ENCODE measurements at regions not wholly inside any gene's neighbourhood (a gene's known extent, or its start where the extent isn't known, plus 50 kb on each side); places are given as distances from the start of the nearest gene placed in this dataset.

DNA sequence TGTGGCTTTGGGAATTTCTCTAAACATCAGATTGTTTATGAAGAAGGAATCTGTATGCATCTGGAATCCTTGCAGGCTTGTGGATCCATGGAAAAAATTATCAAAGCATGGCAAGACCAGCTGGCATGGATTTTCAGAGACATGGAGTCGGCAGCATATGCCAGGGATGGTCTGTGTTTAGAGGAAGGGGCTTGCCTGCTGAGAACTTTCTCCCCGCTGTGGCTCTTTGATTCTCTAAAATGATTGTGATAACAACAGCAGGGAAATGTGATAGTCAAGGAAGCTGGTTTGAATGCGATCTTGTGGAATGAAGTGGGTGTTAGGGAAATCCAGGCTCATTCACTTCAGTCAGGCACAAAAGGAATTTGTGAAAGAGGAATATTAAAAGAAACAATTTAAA lies 245.7 kb upstream of the THRB start:
- no peak for TF ChIP-seq POLR2A (IDR thresholded peaks at IDR 0.05; ENCODE audit: extremely low read depth, insufficient read length)
- TF ChIP-seq, protein P1, sequence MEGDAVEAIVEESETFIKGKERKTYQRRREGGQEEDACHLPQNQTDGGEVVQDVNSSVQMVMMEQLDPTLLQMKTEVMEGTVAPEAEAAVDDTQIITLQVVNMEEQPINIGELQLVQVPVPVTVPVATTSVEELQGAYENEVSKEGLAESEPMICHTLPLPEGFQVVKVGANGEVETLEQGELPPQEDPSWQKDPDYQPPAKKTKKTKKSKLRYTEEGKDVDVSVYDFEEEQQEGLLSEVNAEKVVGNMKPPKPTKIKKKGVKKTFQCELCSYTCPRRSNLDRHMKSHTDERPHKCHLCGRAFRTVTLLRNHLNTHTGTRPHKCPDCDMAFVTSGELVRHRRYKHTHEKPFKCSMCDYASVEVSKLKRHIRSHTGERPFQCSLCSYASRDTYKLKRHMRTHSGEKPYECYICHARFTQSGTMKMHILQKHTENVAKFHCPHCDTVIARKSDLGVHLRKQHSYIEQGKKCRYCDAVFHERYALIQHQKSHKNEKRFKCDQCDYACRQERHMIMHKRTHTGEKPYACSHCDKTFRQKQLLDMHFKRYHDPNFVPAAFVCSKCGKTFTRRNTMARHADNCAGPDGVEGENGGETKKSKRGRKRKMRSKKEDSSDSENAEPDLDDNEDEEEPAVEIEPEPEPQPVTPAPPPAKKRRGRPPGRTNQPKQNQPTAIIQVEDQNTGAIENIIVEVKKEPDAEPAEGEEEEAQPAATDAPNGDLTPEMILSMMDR (IDR thresholded peaks at IDR 0.05; ENCODE audit: low read depth, low read length), result no peak
- TF ChIP-seq, protein P2, sequence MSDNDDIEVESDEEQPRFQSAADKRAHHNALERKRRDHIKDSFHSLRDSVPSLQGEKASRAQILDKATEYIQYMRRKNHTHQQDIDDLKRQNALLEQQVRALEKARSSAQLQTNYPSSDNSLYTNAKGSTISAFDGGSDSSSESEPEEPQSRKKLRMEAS (IDR thresholded peaks at IDR 0.05; ENCODE audit: low read depth, low read length), result no peak
- no peak for TF ChIP-seq MYC (IDR thresholded peaks at IDR 0.05; ENCODE audit: low read depth, low read length)
- DNase-seq (ENCODE audit: low read depth), result no peak

DNA sequence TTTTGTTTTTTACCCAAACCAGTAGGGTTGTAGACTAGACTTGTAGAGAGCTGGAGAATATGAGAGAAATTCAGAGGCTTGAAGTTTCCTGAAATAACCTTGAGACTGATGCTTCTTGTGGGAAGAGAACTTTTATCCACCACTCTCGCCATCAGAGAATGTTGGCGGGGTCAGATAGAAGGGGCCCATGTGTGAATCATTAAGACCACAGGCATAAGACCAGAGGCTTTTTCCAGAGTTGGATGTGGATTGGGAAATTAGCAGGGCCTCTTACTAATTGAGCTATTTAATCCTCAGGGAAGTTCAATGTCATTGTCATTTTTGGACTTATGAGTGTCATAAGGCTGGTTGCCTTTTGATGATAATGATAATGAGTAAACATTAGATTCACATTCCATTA lies 246.9 kb upstream of the THRB start:
- no peak for TF ChIP-seq MYC (IDR thresholded peaks at IDR 0.05; ENCODE audit: low read depth, low read length)
- TF ChIP-seq, protein P2 (IDR thresholded peaks at IDR 0.05; ENCODE audit: low read depth, low read length), result no peak
- DNase-seq (ENCODE audit: low read depth), result no peak
- no peak overlapping the region for H3K4me3 ChIP-seq (ENCODE audit: low read depth, low read length)

More for the DNA sequence above, 245.7 kb upstream of the THRB start:
- H3K4me3 ChIP-seq (ENCODE audit: low read depth, low read length), result no peak overlapping the region

DNA sequence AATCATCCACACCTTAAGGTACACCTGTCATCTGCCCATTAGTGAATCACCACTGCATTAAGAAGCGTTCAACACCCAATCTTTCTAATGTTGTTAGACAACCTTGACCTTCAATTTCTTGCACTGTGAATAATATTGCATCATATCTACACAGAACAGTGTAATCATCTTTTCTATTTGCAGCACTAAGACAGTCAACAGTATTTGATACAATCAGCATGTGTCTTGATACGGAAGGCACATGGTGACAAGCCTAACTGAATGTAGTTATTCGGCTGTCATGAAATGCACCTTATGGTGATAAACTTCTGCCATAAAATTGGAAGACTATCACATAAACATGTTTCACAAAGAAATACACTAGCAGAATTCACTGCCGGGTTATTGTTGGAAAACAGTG lies 253.9 kb upstream of the THRB start:
- no peak for DNase-seq (ENCODE audit: low read depth)
- TF ChIP-seq POLR2A (IDR thresholded peaks at IDR 0.05; ENCODE audit: extremely low read depth, insufficient read length), result no peak
- TF ChIP-seq, protein P2 (IDR thresholded peaks at IDR 0.05; ENCODE audit: low read depth, low read length), result no peak
- TF ChIP-seq, protein P1 (IDR thresholded peaks at IDR 0.05; ENCODE audit: low read depth, low read length), result no peak
- no peak for TF ChIP-seq MYC (IDR thresholded peaks at IDR 0.05; ENCODE audit: low read depth, low read length)

DNA sequence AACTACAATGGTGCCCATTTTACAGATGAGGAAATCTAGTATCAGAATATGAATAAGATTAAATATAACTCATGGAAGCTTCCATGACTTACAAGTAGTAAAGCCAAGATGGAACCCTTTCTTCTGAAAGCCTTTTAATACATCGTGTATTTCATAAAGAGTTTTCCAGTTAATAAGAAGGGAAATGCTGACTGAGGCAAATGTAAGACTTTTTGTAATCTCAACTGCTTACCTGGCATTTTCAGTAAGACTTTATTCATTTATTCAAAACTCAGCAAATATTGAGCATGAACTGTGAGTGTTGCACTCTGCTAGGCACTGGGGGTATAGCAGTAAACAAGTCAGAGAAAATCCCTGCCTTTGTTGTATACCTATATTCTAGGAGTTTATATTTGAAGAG lies 256.4 kb upstream of the THRB start:
- no peak for DNase-seq (ENCODE audit: low read depth)
- no peak overlapping the region for H3K4me3 ChIP-seq (ENCODE audit: low read depth, low read length)
- TF ChIP-seq, protein P2 (IDR thresholded peaks at IDR 0.05; ENCODE audit: low read depth, low read length), result no peak
- TF ChIP-seq MYC (IDR thresholded peaks at IDR 0.05; ENCODE audit: low read depth, low read length), result no peak
- TF ChIP-seq, protein P1 (IDR thresholded peaks at IDR 0.05; ENCODE audit: low read depth, low read length), result no peak
- TF ChIP-seq POLR2A (IDR thresholded peaks at IDR 0.05; ENCODE audit: extremely low read depth, insufficient read length), result no peak

More for the DNA sequence above, 253.9 kb upstream of the THRB start:
- H3K4me3 ChIP-seq (ENCODE audit: low read depth, low read length), result no peak overlapping the region

DNA sequence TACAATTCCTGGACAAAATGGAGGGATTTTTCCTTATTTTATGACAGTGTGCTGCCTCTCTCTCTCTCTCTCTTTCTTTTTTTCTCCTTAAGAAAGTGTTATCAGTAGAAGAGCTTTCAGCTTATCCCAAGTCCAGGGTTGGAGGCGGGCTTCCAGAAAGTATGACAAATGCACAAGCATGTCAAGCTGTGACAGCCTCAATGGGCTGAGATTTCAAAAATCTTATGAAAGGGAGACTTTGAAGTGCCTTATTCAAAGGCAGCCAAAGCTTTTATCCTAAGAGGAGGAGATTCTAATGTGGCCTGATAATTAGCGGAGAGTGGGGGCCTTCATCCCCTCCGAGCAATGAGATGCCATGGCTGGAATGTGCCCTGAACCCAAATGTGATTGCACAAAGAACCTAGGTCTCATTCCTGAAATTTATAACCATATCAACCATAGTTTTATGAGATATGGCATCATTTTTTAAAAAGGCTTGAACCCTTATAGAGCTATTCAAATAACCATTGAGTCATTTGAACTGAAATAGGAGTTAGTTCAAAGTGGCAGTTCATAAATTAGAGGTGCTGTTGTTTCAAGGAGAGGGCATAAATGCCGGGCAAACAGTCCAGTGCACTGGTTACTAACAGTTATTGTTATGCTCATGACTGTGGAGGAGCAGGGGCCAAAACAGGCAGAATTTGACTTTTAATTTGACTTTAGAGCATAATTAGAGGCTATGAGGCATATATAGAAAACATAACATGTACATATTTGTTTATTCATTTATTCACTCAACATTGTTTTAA lies 261.6 kb upstream of the THRB start:
- TF ChIP-seq, protein P1 (IDR thresholded peaks at IDR 0.05; ENCODE audit: low read depth, low read length), result no peak
- TF ChIP-seq MYC (IDR thresholded peaks at IDR 0.05; ENCODE audit: low read depth, low read length) (no peak), POLR2A (IDR thresholded peaks at IDR 0.05; ENCODE audit: extremely low read depth, insufficient read length) (no peak)
- TF ChIP-seq, protein P2 (IDR thresholded peaks at IDR 0.05; ENCODE audit: low read depth, low read length), result no peak
- no peak overlapping the region for H3K4me3 ChIP-seq (ENCODE audit: low read depth, low read length)
- DNase-seq (ENCODE audit: low read depth), result no peak

DNA sequence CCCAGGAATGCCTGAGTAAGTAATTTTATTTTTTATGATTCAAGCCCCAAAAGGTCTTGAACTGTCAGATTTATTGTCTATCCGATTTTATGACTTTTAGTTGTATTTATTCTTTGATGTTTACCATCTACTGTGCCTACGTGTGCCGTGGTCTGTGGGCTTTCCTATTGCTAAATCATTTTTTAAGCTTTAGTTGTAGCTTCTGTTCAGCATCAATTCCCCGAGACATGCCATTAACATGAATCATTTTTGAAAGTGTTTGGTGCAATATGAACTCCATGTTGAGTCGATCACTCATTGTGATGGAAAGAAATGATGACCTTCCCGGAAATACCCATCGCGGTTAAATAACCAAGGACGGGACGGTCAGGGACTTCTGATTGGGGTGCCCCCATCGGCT lies 268.7 kb upstream of the THRB start:
- TF ChIP-seq, protein P2 (IDR thresholded peaks at IDR 0.05; ENCODE audit: low read depth, low read length), result no peak
- TF ChIP-seq MYC (IDR thresholded peaks at IDR 0.05; ENCODE audit: low read depth, low read length), result no peak
- TF ChIP-seq, protein P1 (IDR thresholded peaks at IDR 0.05; ENCODE audit: low read depth, low read length), result no peak
- no peak for TF ChIP-seq POLR2A (IDR thresholded peaks at IDR 0.05; ENCODE audit: extremely low read depth, insufficient read length)
- DNase-seq (ENCODE audit: low read depth), result no peak
- no peak overlapping the region for H3K4me3 ChIP-seq (ENCODE audit: low read depth, low read length)

All from NB4 (cell line).